SH-SY5Y (cell line): ENCODE measurements at regions not wholly inside any gene's neighbourhood (a gene's known extent, or its start where the extent isn't known, plus 50 kb on each side); places are given as distances from the start of the nearest gene placed in this dataset.

Experiments used
- GATA2 ChIP-seq: IDR thresholded peaks from 2 replicates; pipeline ENCODE4 v1.6.1; 2011; ENCODE audit warnings: mild to moderate bottlenecking, low read depth, low read length
- GATA3 ChIP-seq: IDR thresholded peaks from 2 replicates; pipeline ENCODE4 v1.6.1; 2011; ENCODE audit warnings: low read depth, mild to moderate bottlenecking, low read length, moderate library complexity

GRCh38 chr2:217061916-217062505 is 202.1 kb upstream of the TNP1 start:
- TF ChIP-seq GATA2 (no peak), GATA3 (no peak)
